ENCODE measurements at regions not wholly inside any gene's neighbourhood (a gene's known extent, or its start where the extent isn't known, plus 50 kb on each side); places are given as distances from the start of the nearest gene placed in this dataset.

GRCh38 chr20:57819691-57820380, 110.0 kb upstream of the PMEPA1 start:
- no peaks in the 10 kb centered on the region for H3K27me3 ChIP-seq (ENCODE audit: insufficient read depth, low read depth, severe bottlenecking)
- DNase-seq: no peak
- no peak overlapping the region for H3K27ac ChIP-seq
- TF ChIP-seq CTCF (IDR thresholded peaks at IDR 0.05; ENCODE audit: low read depth, low read length): no peak
- H3K36me3 ChIP-seq: no peaks in the 10 kb centered on the region
- no peaks in the 10 kb centered on the region for H3K9me3 ChIP-seq (ENCODE audit: severe bottlenecking)
- H3K4me3 ChIP-seq (ENCODE audit: low read depth, low read length): no peak overlapping the region

GRCh38 chr20:57819291-57819690, 109.5 kb upstream of the PMEPA1 start:
- no peak for TF ChIP-seq CTCF (IDR thresholded peaks at IDR 0.05; ENCODE audit: low read depth, low read length)
- no peak for DNase-seq
- Histone ChIP-seq H3K4me3 (ENCODE audit: low read depth, low read length) (no peak overlapping the region), H3K27me3 (ENCODE audit: insufficient read depth, low read depth, severe bottlenecking) (no peaks in the 10 kb centered on the region), H3K9me3 (ENCODE audit: severe bottlenecking) (no peaks in the 10 kb centered on the region), H3K36me3 (no peaks in the 10 kb centered on the region), H3K27ac (no peak overlapping the region)

GRCh38 chr20:57818418-57819181, 108.8 kb upstream of the PMEPA1 start:
- Histone ChIP-seq H3K27ac (no peak overlapping the region), H3K9me3 (ENCODE audit: severe bottlenecking) (no peaks in the 10 kb centered on the region), H3K36me3 (no peaks in the 10 kb centered on the region), H3K4me3 (ENCODE audit: low read depth, low read length) (no peak overlapping the region), H3K27me3 (ENCODE audit: insufficient read depth, low read depth, severe bottlenecking) (no peaks in the 10 kb centered on the region)
- no peak for DNase-seq
- no peak for TF ChIP-seq CTCF (IDR thresholded peaks at IDR 0.05; ENCODE audit: low read depth, low read length)

- H3K27ac ChIP-seq: no peak overlapping the region
- no peaks in the 10 kb centered on the region for H3K36me3 ChIP-seq
- TF ChIP-seq CTCF (IDR thresholded peaks at IDR 0.05; ENCODE audit: low read depth, low read length): no peak
- no peak overlapping the region for H3K4me3 ChIP-seq (ENCODE audit: low read depth, low read length)
- H3K27me3 ChIP-seq (ENCODE audit: insufficient read depth, low read depth, severe bottlenecking): no peaks in the 10 kb centered on the region
- H3K9me3 ChIP-seq (ENCODE audit: severe bottlenecking): no peaks in the 10 kb centered on the region
- DNase-seq: no peak
These were observed 105.6 kb upstream of the PMEPA1 start for GRCh38 chr20:57815405-57815804.

- Histone ChIP-seq H3K36me3 (no peaks in the 10 kb centered on the region), H3K4me3 (ENCODE audit: low read depth, low read length) (no peak overlapping the region), H3K27ac (no peak overlapping the region), H3K9me3 (ENCODE audit: severe bottlenecking) (no peaks in the 10 kb centered on the region), H3K27me3 (ENCODE audit: insufficient read depth, low read depth, severe bottlenecking) (no peaks in the 10 kb centered on the region)
- no peak for DNase-seq
- TF ChIP-seq CTCF (IDR thresholded peaks at IDR 0.05; ENCODE audit: low read depth, low read length): no peak
These were observed 104.7 kb upstream of the PMEPA1 start for GRCh38 chr20:57814529-57814928.

Data from WERI-Rb-1 (cell line).